GM12878 (cell line): ENCODE measurements at regions not wholly inside any gene's neighbourhood (a gene's known extent, or its start where the extent isn't known, plus 50 kb on each side); places are given as distances from the start of the nearest gene placed in this dataset.

ENCODE experiments used
- ATAC-seq: fragments of 200-7000 bp; cut with Tn5 transposase; 3 replicates; pipeline ENCODE4 v1.9.1; 2020; ENCODE audit warnings: mild to moderate bottlenecking, moderate library complexity
- BruUV-seq: library from RNA; stranded (reverse); fragments of 400-500 nt; replicated peaks from 2 replicates; lab custom pipeline; 2021; lab: Mats Ljungman, UMichigan
- CTCF ChIA-PET: fragments of 300-600 bp; sonication (Branson Sonifier 250); formaldehyde crosslinking; extraction: SDS; loops from one replicate; lab custom pipeline; 2021; ENCODE audit warnings: inconsistent platforms; lab: Yijun Ruan, JAX
- POLR2A ChIA-PET: fragments of 350-600 bp; formaldehyde crosslinking; extraction: SDS; loops from one replicate; lab custom pipeline; 2021; ENCODE audit warnings: inconsistent platforms; lab: Charles Lee
- RAD21 ChIA-PET: fragments of 300-600 bp; sonication (Branson Sonifier 250); formaldehyde crosslinking; loops from one replicate; lab custom pipeline; 2023; ENCODE audit warnings: antibody characterized with exemption; ENCODE audit not compliant: unreplicated experiment; lab: Charles Lee
- SMC1A ChIA-PET: fragments of 300-600 bp; sonication (Branson Sonifier 250); formaldehyde crosslinking; loops from one replicate; lab custom pipeline; 2023; ENCODE audit not compliant: unreplicated experiment, uncharacterized antibody; lab: Charles Lee
- DNase-seq: peaks from one replicate; pipeline ENCODE4 v3.0.0-alpha.2; 2011; ENCODE audit warnings: low read depth, low spot score
- FAIRE-seq: peaks from 3 replicates; lab custom pipeline; 2011; peaks lifted over from hg19 to GRCh38; lab: Jason Lieb, UNC
- H2AFZ ChIP-seq: 2 replicates; pipeline ENCODE4 v1.6.0; 2011; ENCODE audit warnings: low read depth, low read length, control low read depth; ENCODE audit not compliant: control insufficient read depth
- H3K27ac ChIP-seq: 2 replicates; pipeline ENCODE4 v1.5.1; 2011; ENCODE audit warnings: control low read depth; ENCODE audit not compliant: control insufficient read depth, insufficient read depth
- H3K27me3 ChIP-seq, 2 experiments: replicated peaks in 1 of 2; 2 replicates each; pipeline versions ENCODE4 v1.6.0 to v1.6.1; 2011; ENCODE audit warnings: low read length in 1 of 2; ENCODE audit not compliant: control insufficient read depth in 2 of 2, insufficient read depth in 2 of 2
- H3K36me3 ChIP-seq, 2 experiments: 2 replicates each; pipeline ENCODE4 v1.5.1; 2011; ENCODE audit warnings: low read length in 1 of 2; ENCODE audit not compliant: control insufficient read depth in 2 of 2, insufficient read depth in 2 of 2
- H3K4me1 ChIP-seq: 2 replicates; pipeline ENCODE4 v1.6.1; 2011; ENCODE audit warnings: mild to moderate bottlenecking, low read length, moderate library complexity, mixed read lengths; ENCODE audit not compliant: control insufficient read depth, insufficient read depth
- H3K4me2 ChIP-seq: 2 replicates; pipeline ENCODE4 v1.6.0; 2011; ENCODE audit warnings: control low read depth; ENCODE audit not compliant: control insufficient read depth, insufficient read depth
- H3K4me3 ChIP-seq: fragments of 200-600 bp; sonication (generic); 2 replicates; pipeline ENCODE4 v1.5.1; 2016
- H3K79me2 ChIP-seq: 2 replicates; pipeline ENCODE4 v1.6.0; 2011; ENCODE audit warnings: low read length; ENCODE audit not compliant: control insufficient read depth, insufficient read depth
- H3K9ac ChIP-seq: 2 replicates; pipeline ENCODE4 v1.8.0; 2011; ENCODE audit warnings: low read length, control low read depth, mixed read lengths; ENCODE audit not compliant: control insufficient read depth, insufficient read depth
- H3K9me3 ChIP-seq: replicated peaks from 3 replicates; pipeline ENCODE4 v1.5.1; 2011; ENCODE audit warnings: mild to moderate bottlenecking, low read length; ENCODE audit not compliant: control insufficient read depth, insufficient read depth
- H4K20me1 ChIP-seq: 2 replicates; pipeline ENCODE4 v1.6.0; 2011; ENCODE audit not compliant: control insufficient read depth, insufficient read depth
- CHD4 ChIP-seq: fragments of 200-600 bp; sonication (generic); IDR thresholded peaks from 2 replicates; pipeline ENCODE4 v1.6.1; 2016; ENCODE audit warnings: mild to moderate bottlenecking
- CREB1 ChIP-seq: IDR thresholded peaks from 2 replicates; pipeline ENCODE4 v1.6.1; 2012; ENCODE audit warnings: low read depth, mild to moderate bottlenecking, inconsistent platforms
- RELA ChIP-seq: fragments of 450-650 bp; IDR thresholded peaks from 2 replicates; pipeline ENCODE4 v1.8.0; 2014; ENCODE audit warnings: borderline replicate concordance; ENCODE audit not compliant: partially characterized antibody
- SMAD1 ChIP-seq: fragments of 450-650 bp; IDR thresholded peaks from 2 replicates; pipeline ENCODE4 v1.6.1; 2018; ENCODE audit warnings: mild to moderate bottlenecking, low read depth; ENCODE audit not compliant: partially characterized antibody
- TAF1 ChIP-seq: IDR thresholded peaks from 2 replicates; pipeline ENCODE4 v1.6.1; 2011; ENCODE audit warnings: mild to moderate bottlenecking, low read depth, low read length, borderline replicate concordance
- YBX1 ChIP-seq: fragments of 450-650 bp; IDR thresholded peaks from 2 replicates; pipeline ENCODE4 v1.6.1; 2016; ENCODE audit warnings: antibody characterized with exemption
- ZNF207 ChIP-seq: fragments of 450-650 bp; IDR thresholded peaks from 2 replicates; pipeline ENCODE4 v1.6.1; 2014; ENCODE audit warnings: antibody characterized with exemption, mild to moderate bottlenecking, borderline replicate concordance
- WGBS: methylation state at CpG from one replicate; pipeline ENCODE4 v1.1.6; 2016; ENCODE audit warnings: low lambda C conversion rate; ENCODE audit not compliant: insufficient replicate concordance, insufficient coverage; ENCODE audit errors: missing lambda C conversion rate; 5-methylcytosine and 5-hydroxymethylcytosine counted together
- in situ Hi-C: fragments of 300-500 bp; cut with MboI; formaldehyde crosslinking; loops from 9 replicates; pipeline ENCODE4 v1.14.3; 2018; ENCODE audit warnings: mixed read lengths
- intact Hi-C: fragments of 100-400 bp; cut with micrococcal nuclease; formaldehyde crosslinking; loops from one replicate; pipeline ENCODE4 v1.14.2; 2022; ENCODE audit not compliant: unreplicated experiment
- TF ChIP-seq, protein P1 (sequence below): IDR thresholded peaks from 2 replicates; pipeline ENCODE4 v1.6.1; 2012; ENCODE audit warnings: low read depth, low read length, improper control_type of control experiment
- TF ChIP-seq, protein P2 (sequence below): IDR thresholded peaks from 2 replicates; pipeline ENCODE4 v1.6.1; 2012; ENCODE audit warnings: low read depth, low read length, improper control_type of control experiment
- TF ChIP-seq, protein P3 (sequence below), 3 experiments: IDR thresholded peaks in 2 of 3; conservative IDR thresholded peaks in 1 of 3; 2 replicates each; pipeline ENCODE4 v1.5.1; 2011; ENCODE audit warnings: low read depth in 3 of 3, low read length in 3 of 3, mild to moderate bottlenecking in 3 of 3, control low read depth in 2 of 3, moderate library complexity in 2 of 3, inconsistent platforms in 1 of 3, mixed read lengths in 1 of 3; ENCODE audit not compliant: control insufficient read depth in 2 of 3, insufficient read depth in 1 of 3; ENCODE audit errors: extremely low read depth in 1 of 3

DNA sequence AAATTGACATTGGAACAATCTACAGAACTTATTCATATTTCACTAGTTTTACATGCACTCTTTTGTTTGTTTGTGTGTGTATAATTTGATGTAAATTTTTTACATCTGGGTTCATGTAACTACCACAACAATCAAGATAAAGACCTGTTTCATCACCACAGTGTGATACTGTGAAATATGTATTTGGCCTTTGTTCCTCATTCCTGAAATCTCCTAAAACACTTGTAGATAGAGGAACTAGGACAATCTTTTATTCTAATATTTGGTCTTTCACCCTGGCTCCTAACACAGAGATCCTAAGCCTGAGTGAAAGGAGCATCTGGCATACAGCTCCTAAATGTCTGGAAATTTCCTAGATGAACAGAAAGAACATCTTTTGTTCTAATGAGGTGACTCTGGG is 155.0 kb upstream of the GPR149 start (continued):
- TF ChIP-seq, protein P1, sequence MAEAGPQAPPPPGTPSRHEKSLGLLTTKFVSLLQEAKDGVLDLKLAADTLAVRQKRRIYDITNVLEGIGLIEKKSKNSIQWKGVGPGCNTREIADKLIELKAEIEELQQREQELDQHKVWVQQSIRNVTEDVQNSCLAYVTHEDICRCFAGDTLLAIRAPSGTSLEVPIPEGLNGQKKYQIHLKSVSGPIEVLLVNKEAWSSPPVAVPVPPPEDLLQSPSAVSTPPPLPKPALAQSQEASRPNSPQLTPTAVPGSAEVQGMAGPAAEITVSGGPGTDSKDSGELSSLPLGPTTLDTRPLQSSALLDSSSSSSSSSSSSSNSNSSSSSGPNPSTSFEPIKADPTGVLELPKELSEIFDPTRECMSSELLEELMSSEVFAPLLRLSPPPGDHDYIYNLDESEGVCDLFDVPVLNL: no peak
- TF ChIP-seq, all 136 proteins: peak for 0

DNA sequence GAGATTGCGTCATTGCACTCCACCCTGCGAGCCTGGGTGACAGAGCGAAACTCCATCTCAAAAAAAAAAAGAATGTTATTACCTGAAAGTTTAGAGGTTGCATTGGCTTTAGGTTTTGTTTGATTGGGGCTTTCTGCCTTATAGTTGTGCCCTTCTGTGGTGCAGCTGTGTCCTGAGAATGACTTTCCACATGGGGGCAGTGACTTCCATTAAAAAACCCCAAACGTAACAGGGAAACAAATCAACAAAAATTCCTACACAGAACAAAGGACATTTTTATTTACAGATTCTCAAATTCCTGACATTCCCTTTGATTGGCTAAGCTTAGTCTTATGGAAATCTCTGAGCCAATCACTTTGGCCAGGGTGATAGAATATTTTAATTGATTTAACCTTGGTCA is 154.1 kb upstream of the GPR149 start:
- SMC1A ChIA-PET: no interaction called here
- no peak for ATAC-seq
- no peak overlapping the region for H3K27ac ChIP-seq
- intact Hi-C loops (no loop called here), in situ Hi-C loops (no loop called here)
- H2AFZ ChIP-seq: no peak overlapping the region
- H3K9me3 ChIP-seq: no peaks in the 10 kb centered on the region
- RAD21 ChIA-PET: no interaction called here
- H4K20me1 ChIP-seq: no peaks in the 10 kb centered on the region
- H3K36me3 ChIP-seq: no peaks in the 10 kb centered on the region
- POLR2A ChIA-PET: no interaction called here
- no peak overlapping the region for H3K4me2 ChIP-seq
- H3K27me3 ChIP-seq: no peaks in the 10 kb centered on the region
- CTCF ChIA-PET: no interaction called here
- no TSS peak for BruUV-seq
- 64% methylated on average over 4 of the region's 4 CpGs for WGBS
- H3K4me3 ChIP-seq: no peak overlapping the region
- H3K79me2 ChIP-seq: no peaks in the 10 kb centered on the region
- H3K4me1 ChIP-seq: no peaks in the 10 kb centered on the region
- DNase-seq: no peak
- no peak overlapping the region for H3K9ac ChIP-seq
- no peak for TF ChIP-seq ZNF207
- TF ChIP-seq, protein P2, sequence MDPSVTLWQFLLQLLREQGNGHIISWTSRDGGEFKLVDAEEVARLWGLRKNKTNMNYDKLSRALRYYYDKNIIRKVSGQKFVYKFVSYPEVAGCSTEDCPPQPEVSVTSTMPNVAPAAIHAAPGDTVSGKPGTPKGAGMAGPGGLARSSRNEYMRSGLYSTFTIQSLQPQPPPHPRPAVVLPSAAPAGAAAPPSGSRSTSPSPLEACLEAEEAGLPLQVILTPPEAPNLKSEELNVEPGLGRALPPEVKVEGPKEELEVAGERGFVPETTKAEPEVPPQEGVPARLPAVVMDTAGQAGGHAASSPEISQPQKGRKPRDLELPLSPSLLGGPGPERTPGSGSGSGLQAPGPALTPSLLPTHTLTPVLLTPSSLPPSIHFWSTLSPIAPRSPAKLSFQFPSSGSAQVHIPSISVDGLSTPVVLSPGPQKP: no peak
- no peak for TF ChIP-seq TAF1
- TF ChIP-seq RELA: no peak
- no peak for TF ChIP-seq CREB1
- no peak for TF ChIP-seq SMAD1
- TF ChIP-seq, protein P3, sequence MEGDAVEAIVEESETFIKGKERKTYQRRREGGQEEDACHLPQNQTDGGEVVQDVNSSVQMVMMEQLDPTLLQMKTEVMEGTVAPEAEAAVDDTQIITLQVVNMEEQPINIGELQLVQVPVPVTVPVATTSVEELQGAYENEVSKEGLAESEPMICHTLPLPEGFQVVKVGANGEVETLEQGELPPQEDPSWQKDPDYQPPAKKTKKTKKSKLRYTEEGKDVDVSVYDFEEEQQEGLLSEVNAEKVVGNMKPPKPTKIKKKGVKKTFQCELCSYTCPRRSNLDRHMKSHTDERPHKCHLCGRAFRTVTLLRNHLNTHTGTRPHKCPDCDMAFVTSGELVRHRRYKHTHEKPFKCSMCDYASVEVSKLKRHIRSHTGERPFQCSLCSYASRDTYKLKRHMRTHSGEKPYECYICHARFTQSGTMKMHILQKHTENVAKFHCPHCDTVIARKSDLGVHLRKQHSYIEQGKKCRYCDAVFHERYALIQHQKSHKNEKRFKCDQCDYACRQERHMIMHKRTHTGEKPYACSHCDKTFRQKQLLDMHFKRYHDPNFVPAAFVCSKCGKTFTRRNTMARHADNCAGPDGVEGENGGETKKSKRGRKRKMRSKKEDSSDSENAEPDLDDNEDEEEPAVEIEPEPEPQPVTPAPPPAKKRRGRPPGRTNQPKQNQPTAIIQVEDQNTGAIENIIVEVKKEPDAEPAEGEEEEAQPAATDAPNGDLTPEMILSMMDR (IDR thresholded peaks at IDR 0.05 in 2 of 3, conservative IDR thresholded peaks at IDR 0.05 in 1 of 3; ENCODE audit: control insufficient read depth in 2 of 3, extremely low read depth in 1 of 3, insufficient read depth in 1 of 3, low read depth in 3 of 3, low read length in 3 of 3): no peak
- TF ChIP-seq CHD4: no peak
- TF ChIP-seq YBX1: no peak
- no peak for FAIRE-seq
